ENCODE measurements at regions not wholly inside any gene's neighbourhood (a gene's known extent, or its start where the extent isn't known, plus 50 kb on each side); places are given as distances from the start of the nearest gene placed in this dataset.
A peak's percentile ranks its signal among the peaks of the same experiment; 100 is the strongest.
"Not testable (repeated sequence)": the region's sequence is repeated elsewhere in the genome, so short reads cannot be mapped to it uniquely, and the experiment has no call there.

GRCh38 chr12:8390001-8390777 is 65.6 kb upstream of the CLEC6A start:
- not testable (repeated sequence) for DNase-seq (ENCODE audit: low spot score)

DNA sequence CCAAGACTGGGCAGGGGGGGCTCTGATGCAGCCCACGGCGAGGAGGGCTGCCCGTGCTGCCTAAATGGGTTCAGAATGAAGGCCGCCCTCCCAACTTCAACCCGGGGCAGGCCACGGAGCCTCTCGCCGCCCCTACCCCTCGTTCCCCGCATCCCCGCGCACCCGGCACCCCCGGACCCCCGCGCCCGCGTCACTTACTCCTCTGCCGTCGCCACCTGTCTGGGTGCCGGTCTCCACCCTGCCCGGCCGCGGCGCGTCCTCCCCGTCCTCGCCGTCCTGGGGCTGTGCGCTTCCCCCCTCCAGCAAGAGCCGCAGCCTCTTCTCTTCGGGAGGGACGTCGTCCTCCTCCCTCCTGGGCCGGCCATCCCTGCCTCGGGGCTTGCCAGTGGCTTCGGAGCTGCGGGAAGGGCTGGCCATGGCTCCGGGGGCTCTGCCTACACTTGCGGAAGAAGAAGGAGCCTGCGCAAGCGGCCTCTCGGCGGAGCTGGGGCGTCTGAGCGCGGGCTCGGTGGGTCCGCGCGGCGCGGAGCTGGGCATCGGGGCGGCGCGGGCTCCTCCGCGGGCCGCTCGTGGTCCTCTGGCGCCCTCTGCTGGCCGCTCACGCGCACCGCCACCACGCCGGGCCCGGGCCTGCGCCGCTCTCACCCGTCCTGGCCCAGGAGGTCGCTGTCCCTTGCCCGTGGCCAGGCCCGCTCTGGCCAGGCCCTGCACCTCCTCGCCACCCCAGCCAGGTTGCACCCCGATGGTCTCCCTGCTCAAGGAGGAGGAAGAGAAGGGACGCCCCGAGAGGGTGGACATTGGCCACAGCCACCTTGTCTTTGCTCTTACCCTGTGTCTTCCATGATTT is 59.3 kb upstream of the CLEC6A start:
- DNase-seq (ENCODE audit: low spot score): peak; percentile 22

- not testable (repeated sequence) for DNase-seq (ENCODE audit: low spot score)
Measured at GRCh38 chr12:8397378-8397777, 58.4 kb upstream of the CLEC6A start.

GRCh38 chr12:8399496-8400034 is 56.2 kb upstream of the CLEC6A start:
- DNase-seq (ENCODE audit: low spot score): not testable (repeated sequence)

DNA sequence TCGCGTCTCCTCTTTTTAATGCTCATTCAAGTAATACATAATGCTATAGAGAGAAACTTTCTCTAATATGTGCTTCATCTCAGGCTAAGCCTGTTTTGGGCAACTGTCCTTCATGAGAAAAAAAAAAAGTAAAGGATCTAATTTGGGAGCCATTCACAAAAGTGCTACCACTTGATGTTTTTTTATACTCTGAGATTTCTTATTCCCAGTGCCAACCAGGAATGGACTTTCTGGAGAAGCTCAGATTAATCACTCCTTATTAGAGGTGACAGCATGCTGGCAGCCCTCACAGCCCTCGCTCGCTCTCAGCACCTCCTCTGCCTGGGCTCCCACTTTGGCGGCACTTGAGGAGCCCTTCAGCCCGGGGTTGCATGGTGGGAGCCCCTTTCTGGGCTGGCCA is 51.9 kb upstream of the CLEC6A start:
- DNase-seq (ENCODE audit: low spot score): not testable (repeated sequence)

GRCh38 chr12:8404341-8404740 is 51.4 kb upstream of the CLEC6A start:
- DNase-seq (ENCODE audit: low spot score): not testable (repeated sequence)
